GM23338 (cell line): ENCODE measurements at regions not wholly inside any gene's neighbourhood (a gene's known extent, or its start where the extent isn't known, plus 50 kb on each side); places are given as distances from the start of the nearest gene placed in this dataset.
A peak's percentile ranks its signal among the peaks of the same experiment; 100 is the strongest.

Experiments
- ATAC-seq: fragments of 200-7000 bp; cut with Tn5 transposase; 3 replicates; pipeline ENCODE4 v1.9.1; 2020
- DNase-seq: peaks from one replicate; pipeline ENCODE4 v3.0.0-alpha.2; 2015; ENCODE audit warnings: low spot score
- H2AFZ ChIP-seq: fragments of 200-600 bp; sonication (generic); 2 replicates; pipeline ENCODE4 v1.8.0; 2016; ENCODE audit warnings: antibody characterized with exemption, mild to moderate bottlenecking, moderate library complexity
- H3F3A ChIP-seq: fragments of 200-600 bp; sonication (generic); replicated peaks from 2 replicates; pipeline ENCODE4 v1.8.0; 2017; ENCODE audit warnings: antibody characterized with exemption, mixed run types, low read depth
- H3K27ac ChIP-seq: fragments of 200-600 bp; sonication (generic); 2 replicates; pipeline ENCODE4 v1.6.1; 2016; ENCODE audit warnings: low read depth
- H3K27me3 ChIP-seq: fragments of 200-600 bp; sonication (generic); 2 replicates; pipeline ENCODE4 v1.8.0; 2016; ENCODE audit warnings: mild to moderate bottlenecking, mixed run types, moderate library complexity; ENCODE audit not compliant: insufficient read depth
- H3K36me3 ChIP-seq: fragments of 200-600 bp; sonication (generic); 2 replicates; pipeline ENCODE4 v1.8.0; 2016; ENCODE audit warnings: mild to moderate bottlenecking; ENCODE audit not compliant: insufficient read depth
- H3K4me1 ChIP-seq: fragments of 200-600 bp; sonication (generic); 2 replicates; pipeline ENCODE4 v1.8.0; 2016; ENCODE audit warnings: mild to moderate bottlenecking, moderate library complexity; ENCODE audit not compliant: insufficient read depth
- H3K4me2 ChIP-seq: fragments of 200-600 bp; sonication (generic); 2 replicates; pipeline ENCODE4 v1.7.1; 2017; ENCODE audit warnings: mixed run types
- H3K4me3 ChIP-seq: fragments of 200-600 bp; sonication (generic); 2 replicates; pipeline ENCODE4 v1.6.1; 2016; ENCODE audit warnings: mixed run types
- H3K79me2 ChIP-seq: fragments of 200-600 bp; sonication (generic); replicated peaks from 2 replicates; pipeline ENCODE4 v1.8.0; 2017; ENCODE audit warnings: mild to moderate bottlenecking; ENCODE audit not compliant: insufficient read depth
- H3K9me2 ChIP-seq: fragments of 200-600 bp; sonication (generic); 2 replicates; pipeline ENCODE4 v1.8.0; 2017; ENCODE audit not compliant: insufficient read depth
- H4K20me1 ChIP-seq: fragments of 200-600 bp; sonication (generic); replicated peaks from 2 replicates; pipeline ENCODE4 v1.8.0; 2017; ENCODE audit warnings: mild to moderate bottlenecking; ENCODE audit not compliant: insufficient read depth
- H3K27ac Mint-ChIP-seq: 2 replicates; pipeline ENCODE4 v1.8.0; 2020; ENCODE audit warnings: inconsistent platforms, mild to moderate bottlenecking, moderate library complexity, mixed read lengths
- H3K27me3 Mint-ChIP-seq: 3 replicates; pipeline ENCODE4 v1.8.0; 2022; ENCODE audit warnings: low read depth, mild to moderate bottlenecking, moderate library complexity, mixed read lengths, inconsistent platforms; ENCODE audit not compliant: insufficient read depth, poor library complexity
- H3K36me3 Mint-ChIP-seq: 3 replicates; pipeline ENCODE4 v1.8.0; 2021; ENCODE audit warnings: low read depth, mild to moderate bottlenecking, inconsistent platforms, moderate library complexity, mixed read lengths
- H3K4me1 Mint-ChIP-seq: 3 replicates; pipeline ENCODE4 v1.8.0; 2020; ENCODE audit warnings: mild to moderate bottlenecking, inconsistent platforms, mixed read lengths
- H3K4me3 Mint-ChIP-seq: 3 replicates; pipeline ENCODE4 v1.8.0; 2021; ENCODE audit warnings: moderate library complexity, mild to moderate bottlenecking, inconsistent platforms, mixed read lengths
- H3K9me3 Mint-ChIP-seq: 3 replicates; pipeline ENCODE4 v1.8.0; 2020; ENCODE audit warnings: moderate library complexity, mild to moderate bottlenecking, inconsistent platforms, mixed read lengths
- CREB1 ChIP-seq: fragments of 250-450 bp; sonication (Bioruptor Pico); IDR thresholded peaks from 2 replicates; pipeline ENCODE4 v1.5.0; 2020; ENCODE audit warnings: low read depth, mild to moderate bottlenecking, moderate library complexity
- EZH2 ChIP-seq: fragments of 200-600 bp; sonication (generic); IDR thresholded peaks from one replicate; pipeline ENCODE4 v1.8.0; 2017; ENCODE audit warnings: antibody characterized with exemption, mild to moderate bottlenecking, low read depth; ENCODE audit not compliant: unreplicated experiment
- JUNB ChIP-seq: IDR thresholded peaks from one replicate; pipeline ENCODE4 v1.6.1; 2016; ENCODE audit warnings: antibody characterized with exemption; ENCODE audit not compliant: unreplicated experiment
- NANOG ChIP-seq: IDR thresholded peaks from 2 replicates; pipeline ENCODE4 v1.6.1; 2016; ENCODE audit warnings: antibody characterized with exemption, borderline replicate concordance
- POLR2AphosphoS5 ChIP-seq: IDR thresholded peaks from 2 replicates; pipeline ENCODE4 v1.6.1; 2016; ENCODE audit warnings: antibody characterized with exemption, low read depth
- ZNF114 ChIP-seq: fragments of 250-450 bp; sonication (Bioruptor Pico); IDR thresholded peaks from 2 replicates; pipeline ENCODE4 v1.5.0; 2020; ENCODE audit warnings: mild to moderate bottlenecking, moderate library complexity
- ZNF331 ChIP-seq: fragments of 250-450 bp; sonication (Bioruptor Pico); IDR thresholded peaks from 2 replicates; pipeline ENCODE4 v1.5.0; 2020; ENCODE audit warnings: low read depth, mild to moderate bottlenecking, moderate library complexity
- TF ChIP-seq, protein P1 (sequence below), 2 experiments: fragments of 200-600 bp in 1 of 2; sonication (generic) in 1 of 2; conservative IDR thresholded peaks; 2 replicates each; pipeline versions ENCODE4 v1.5.1 to v1.6.1; 2016 to 2017; ENCODE audit warnings: antibody characterized with exemption in 2 of 2, low read depth in 2 of 2, mild to moderate bottlenecking in 2 of 2, moderate library complexity in 1 of 2

DNA sequence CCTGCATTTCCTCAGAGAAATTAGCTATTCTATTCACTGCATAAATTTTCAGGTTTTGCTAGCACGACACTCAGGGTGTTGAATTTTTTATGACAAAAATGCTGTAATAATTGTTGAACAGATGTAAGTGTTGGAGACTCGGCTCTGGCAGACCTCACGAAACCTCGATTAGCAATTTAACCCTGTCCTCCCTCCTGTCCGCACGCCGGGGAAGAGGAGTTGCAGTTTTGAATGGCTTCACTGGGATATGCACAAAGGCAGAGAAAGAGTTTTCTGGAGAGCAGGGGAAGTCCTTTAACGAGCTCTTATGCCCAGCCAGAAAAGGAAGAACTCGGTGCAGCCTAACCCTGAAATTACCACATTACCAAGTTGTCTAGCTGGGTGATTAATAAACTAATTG is 661.1 kb downstream of the VRK1 start:
- ATAC-seq (peak; percentile 58), DNase-seq (no peak)
- Histone ChIP-seq H4K20me1 (no peaks in the 10 kb centered on the region), H3K4me3 (peak overlapping the region; percentile 50), H3K79me2 (no peaks in the 10 kb centered on the region), H3F3A (no peaks in the 10 kb centered on the region), H2AFZ (peak overlapping the region; percentile 96; the same call in 1 of the 2 replicates), H3K4me2 (peak overlapping the region; percentile 74), H3K27ac (no peak overlapping the region), H3K27me3 (peaks cover 13% of the 10 kb centered on the region; the same call in 1 of the 2 replicates), H3K9me2 (no peaks in the 10 kb centered on the region), H3K4me1 (peaks cover 15% of the 10 kb centered on the region), H3K36me3 (peaks cover 4% of the 10 kb centered on the region; the same call in 1 of the 2 replicates)
- peaks cover 21% of the 10 kb centered on the region for H3K4me1 Mint-ChIP-seq
- H3K27me3 Mint-ChIP-seq: peaks cover 12% of the 10 kb centered on the region
- H3K9me3 Mint-ChIP-seq: peaks cover 22% of the 10 kb centered on the region
- peaks cover 22% of the 10 kb centered on the region; the same call in 2 of the 3 replicates for H3K36me3 Mint-ChIP-seq
- no peak for TF ChIP-seq ZNF331 (CRISPR knock-in tag)
- TF ChIP-seq, protein P1, sequence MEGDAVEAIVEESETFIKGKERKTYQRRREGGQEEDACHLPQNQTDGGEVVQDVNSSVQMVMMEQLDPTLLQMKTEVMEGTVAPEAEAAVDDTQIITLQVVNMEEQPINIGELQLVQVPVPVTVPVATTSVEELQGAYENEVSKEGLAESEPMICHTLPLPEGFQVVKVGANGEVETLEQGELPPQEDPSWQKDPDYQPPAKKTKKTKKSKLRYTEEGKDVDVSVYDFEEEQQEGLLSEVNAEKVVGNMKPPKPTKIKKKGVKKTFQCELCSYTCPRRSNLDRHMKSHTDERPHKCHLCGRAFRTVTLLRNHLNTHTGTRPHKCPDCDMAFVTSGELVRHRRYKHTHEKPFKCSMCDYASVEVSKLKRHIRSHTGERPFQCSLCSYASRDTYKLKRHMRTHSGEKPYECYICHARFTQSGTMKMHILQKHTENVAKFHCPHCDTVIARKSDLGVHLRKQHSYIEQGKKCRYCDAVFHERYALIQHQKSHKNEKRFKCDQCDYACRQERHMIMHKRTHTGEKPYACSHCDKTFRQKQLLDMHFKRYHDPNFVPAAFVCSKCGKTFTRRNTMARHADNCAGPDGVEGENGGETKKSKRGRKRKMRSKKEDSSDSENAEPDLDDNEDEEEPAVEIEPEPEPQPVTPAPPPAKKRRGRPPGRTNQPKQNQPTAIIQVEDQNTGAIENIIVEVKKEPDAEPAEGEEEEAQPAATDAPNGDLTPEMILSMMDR (conservative IDR thresholded peaks at IDR 0.05; ENCODE audit: low read depth in 2 of 2): no peak
- TF ChIP-seq EZH2: no peak
- no peak for TF ChIP-seq CREB1 (CRISPR knock-in tag)
- TF ChIP-seq NANOG: no peak
- TF ChIP-seq ZNF114: no peak
- H3K4me3 Mint-ChIP-seq: peak overlapping the region; percentile 69
- H3K27ac Mint-ChIP-seq: no peak overlapping the region

DNA sequence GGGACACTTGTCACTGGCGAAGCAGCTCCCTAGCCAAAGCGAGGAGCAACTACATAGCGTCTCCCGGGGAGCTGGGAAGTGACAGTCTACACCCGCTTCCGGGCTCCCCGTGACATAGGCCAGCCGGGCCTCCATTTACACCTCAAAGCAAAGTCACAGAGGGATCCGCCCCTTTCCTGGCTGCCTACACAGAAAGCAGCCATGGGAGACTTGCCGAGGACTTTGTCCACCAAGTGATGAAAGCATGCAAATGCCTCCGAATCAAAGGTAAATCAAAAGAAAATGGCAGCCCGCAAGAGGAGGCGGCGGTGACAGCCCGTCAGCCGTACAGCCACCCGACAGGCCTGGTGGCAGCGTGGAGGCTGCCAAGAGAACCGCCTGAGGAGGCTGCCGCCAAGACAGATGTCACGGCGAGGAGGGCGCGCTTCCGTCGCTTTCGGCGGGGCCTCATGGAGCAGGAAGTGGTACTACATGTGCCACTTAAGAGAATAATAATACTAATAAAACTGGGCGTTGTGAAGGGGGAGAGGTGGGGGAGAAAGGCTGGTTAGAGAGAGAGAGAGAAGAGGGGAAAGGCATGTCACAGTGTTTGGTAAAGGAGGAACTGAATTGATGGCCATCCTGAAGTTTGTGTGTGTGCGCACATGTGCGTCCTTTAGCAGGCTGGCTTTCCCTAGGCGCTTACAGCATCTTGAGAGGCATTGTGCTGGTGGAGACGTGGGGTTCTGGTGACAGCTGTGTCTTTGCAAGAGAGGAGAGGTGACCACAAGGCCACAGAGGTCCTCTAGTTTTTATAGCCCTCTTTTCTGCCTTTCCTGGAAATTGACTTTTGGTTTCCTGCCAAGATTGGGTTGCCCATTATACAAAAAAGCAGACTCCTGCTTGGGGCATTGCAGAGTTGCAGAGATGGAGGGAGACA is 661.7 kb downstream of the VRK1 start:
- Histone ChIP-seq H3K9me2 (peaks cover 4% of the 10 kb centered on the region; the same call in 1 of the 2 replicates), H4K20me1 (no peaks in the 10 kb centered on the region), H3K4me3 (peak overlapping the region; percentile 50), H3K36me3 (peaks cover 4% of the 10 kb centered on the region; the same call in 1 of the 2 replicates), H3F3A (no peaks in the 10 kb centered on the region), H3K4me1 (peaks cover 15% of the 10 kb centered on the region), H3K79me2 (no peaks in the 10 kb centered on the region), H3K27ac (no peak overlapping the region), H2AFZ (peak overlapping the region; percentile 96), H3K27me3 (peaks cover 13% of the 10 kb centered on the region; the same call in 1 of the 2 replicates), H3K4me2 (peak overlapping the region; percentile 74)
- Mint-ChIP-seq H3K27ac (no peak overlapping the region; the same call in 1 of the 2 replicates), H3K9me3 (peaks cover 24% of the 10 kb centered on the region), H3K4me3 (peak overlapping the region; percentile 69), H3K36me3 (peaks cover 25% of the 10 kb centered on the region; the same call in 2 of the 3 replicates), H3K4me1 (peaks cover 21% of the 10 kb centered on the region), H3K27me3 (peaks cover 12% of the 10 kb centered on the region)
- no peak for TF ChIP-seq POLR2AphosphoS5
- TF ChIP-seq NANOG: no peak
- TF ChIP-seq, protein P1 (conservative IDR thresholded peaks at IDR 0.05; ENCODE audit: low read depth in 2 of 2): no peak
- no peak for TF ChIP-seq JUNB
- TF ChIP-seq CREB1 (CRISPR knock-in tag): no peak
- peak; percentile 98 for ATAC-seq
- peak; percentile 83 for DNase-seq
